G401 (cell line): ENCODE measurements at regions not wholly inside any gene's neighbourhood (a gene's known extent, or its start where the extent isn't known, plus 50 kb on each side); places are given as distances from the start of the nearest gene placed in this dataset.

Experiments
- DNase-seq: peaks from one replicate; pipeline ENCODE4 v3.0.0-alpha.2; 2015; ENCODE audit warnings: low spot score
- in situ Hi-C: cut with HindIII; loops from 2 replicates; pipeline ENCODE4 v1.10.0; 2016; ENCODE audit warnings: low sequenced_read_pairs, mixed read lengths

DNA sequence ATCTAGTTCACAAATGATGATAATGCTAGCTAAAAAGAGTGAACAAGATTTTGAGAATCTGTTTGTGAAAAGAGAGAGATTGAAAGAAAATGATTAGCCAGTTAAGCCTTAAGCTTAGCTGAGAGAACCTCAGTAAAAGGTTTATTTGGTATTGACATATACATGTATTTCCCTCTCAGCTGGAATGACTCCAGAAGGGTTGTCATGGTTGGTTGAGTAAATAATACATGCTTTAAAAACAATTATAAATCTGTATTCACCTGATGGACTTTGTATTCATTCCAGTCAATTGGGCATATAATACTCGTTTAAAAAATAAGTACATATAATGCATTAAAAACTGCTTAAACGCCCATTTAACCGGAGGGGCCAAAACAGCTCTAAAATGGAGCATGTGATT is 181.4 kb downstream of the GRB14 start:
- no peak for DNase-seq

GRCh38 chr2:164439235-164439634 is 182.0 kb downstream of the GRB14 start:
- DNase-seq, result no peak
- in situ Hi-C loops, result no loop called here

More for the DNA sequence above, 181.4 kb downstream of the GRB14 start:
- in situ Hi-C loops, result no loop called here

GRCh38 chr2:164438490-164439205 is 182.6 kb downstream of the GRB14 start:
- in situ Hi-C loops, result no loop called here
- DNase-seq, result no peak

DNA sequence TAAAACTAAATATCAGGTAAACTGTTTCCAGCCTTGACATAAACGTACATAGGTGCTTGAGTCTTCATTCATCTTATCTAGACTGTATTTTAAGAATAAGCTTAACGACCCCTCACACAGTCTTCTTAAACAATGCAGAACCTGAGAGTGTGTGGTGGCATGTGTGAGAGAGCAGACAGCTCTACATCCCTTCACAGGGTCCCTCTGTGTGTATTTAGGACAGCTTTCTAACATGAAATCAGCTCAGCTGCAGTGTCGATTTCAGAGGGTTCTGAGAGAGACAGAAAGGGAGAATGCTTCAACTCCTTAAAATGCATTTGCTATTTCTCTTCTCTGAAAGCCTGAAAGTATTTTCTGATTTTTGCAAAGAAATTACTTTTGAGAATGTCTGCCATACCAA is 185.2 kb downstream of the GRB14 start:
- in situ Hi-C loops, result no loop called here

DNA sequence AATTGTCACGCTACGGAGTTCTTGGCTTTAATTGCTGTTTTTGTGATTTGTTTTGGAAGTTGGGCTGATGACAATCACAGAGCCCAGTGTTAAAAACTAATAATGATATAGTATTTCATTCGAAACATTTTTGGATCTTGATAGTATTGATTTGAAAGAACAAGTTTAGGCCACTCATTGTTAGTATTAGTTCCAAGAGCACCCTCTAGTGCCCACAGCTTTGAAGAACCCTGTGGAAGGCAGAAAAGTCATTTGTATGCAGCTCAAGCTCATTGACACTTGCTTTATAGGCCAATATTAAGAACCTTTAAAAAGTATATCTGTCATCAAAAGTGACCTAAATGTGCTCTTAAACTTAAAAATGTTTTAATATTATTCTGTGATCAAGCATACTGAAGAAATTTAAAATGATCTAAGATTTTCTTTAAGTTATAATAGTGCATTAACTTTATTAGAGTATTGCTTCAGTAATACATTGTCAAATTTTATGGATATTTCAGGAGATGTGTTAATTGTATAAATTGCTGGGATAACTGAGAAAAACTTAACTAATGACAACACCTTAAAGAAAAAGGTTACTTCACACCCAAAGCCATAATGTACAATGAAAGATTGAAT is 191.0 kb downstream of the GRB14 start:
- in situ Hi-C loops, result no loop called here
- peak; percentile 36 for DNase-seq

More for the DNA sequence above, 185.2 kb downstream of the GRB14 start:
- peak; percentile 5 for DNase-seq

DNA sequence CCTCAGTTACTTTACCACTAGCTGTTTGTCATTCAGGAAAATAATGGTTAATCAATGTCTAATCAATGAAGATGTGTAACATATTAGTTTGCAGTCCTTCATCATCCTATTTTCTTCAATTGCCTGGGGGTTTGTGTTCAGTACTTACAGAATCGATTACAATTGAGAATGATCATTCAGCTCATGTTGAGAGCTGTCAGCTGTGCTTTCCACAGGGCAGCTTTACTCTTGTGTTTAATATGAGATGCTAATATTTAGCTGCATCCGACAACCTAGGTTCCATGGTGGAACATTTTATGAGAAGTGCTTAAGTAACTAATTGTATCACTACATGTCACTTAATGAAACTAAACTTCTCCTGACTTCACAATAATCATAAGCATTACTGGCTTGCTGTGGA is 191.9 kb downstream of the GRB14 start:
- DNase-seq, result no peak
- in situ Hi-C loops, result no loop called here

GRCh38 chr2:164427111-164427510 is 194.2 kb downstream of the GRB14 start:
- DNase-seq, result no peak
- in situ Hi-C loops, result no loop called here

DNA sequence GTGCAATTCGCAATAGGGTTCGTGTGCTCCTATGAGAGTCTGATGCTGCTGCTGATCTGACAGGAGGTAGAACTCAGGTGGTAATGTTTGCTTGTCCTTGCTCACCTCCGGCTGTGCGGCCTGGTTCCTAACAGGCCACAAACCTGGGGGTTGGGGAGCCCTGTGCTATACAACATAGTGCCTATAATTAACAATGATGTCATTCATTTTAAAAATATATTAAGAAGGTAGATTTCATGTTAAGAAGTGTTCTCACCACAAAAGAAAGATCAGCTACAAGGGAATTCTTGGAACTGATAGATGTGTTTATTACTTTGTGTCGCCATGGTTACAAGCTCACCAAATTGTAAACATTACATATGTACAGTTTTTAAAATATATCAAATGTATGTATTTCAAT is 200.5 kb downstream of the GRB14 start:
- in situ Hi-C loops, result no loop called here
- no peak for DNase-seq

- in situ Hi-C loops, result no loop called here
- DNase-seq, result no peak
These were observed 208.5 kb downstream of the GRB14 start for GRCh38 chr2:164412831-164413230.

GRCh38 chr2:164389411-164389810 is 231.9 kb downstream of the GRB14 start:
- in situ Hi-C loops, result no loop called here
- no peak for DNase-seq

DNA sequence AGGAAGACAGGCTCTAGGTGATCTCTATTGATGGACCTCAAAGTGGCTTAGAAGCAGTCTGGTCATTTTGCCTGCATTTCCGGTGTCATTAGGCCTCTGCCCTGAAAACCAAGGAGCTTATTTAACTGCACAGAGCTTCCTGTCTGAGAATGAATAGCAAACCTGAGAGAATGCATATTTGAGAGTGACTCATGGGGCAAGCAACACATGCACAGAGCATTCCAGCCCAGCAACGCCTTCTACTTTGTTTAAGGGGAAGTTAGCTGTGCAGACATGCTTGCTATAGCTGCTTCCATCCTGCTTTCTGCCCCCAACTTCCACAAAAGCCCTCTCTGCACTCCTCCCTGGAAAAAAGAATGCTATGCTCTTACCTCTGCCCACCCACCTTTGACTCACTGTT is 232.8 kb downstream of the GRB14 start:
- no peak for DNase-seq
- in situ Hi-C loops, result no loop called here

- in situ Hi-C loops, result no loop called here
- no peak for DNase-seq
These were observed 235.1 kb downstream of the GRB14 start for GRCh38 chr2:164386231-164386630.

GRCh38 chr2:164384434-164384833 is 236.8 kb downstream of the GRB14 start:
- DNase-seq, result no peak
- in situ Hi-C loops, result no loop called here

GRCh38 chr2:164371916-164372315 is 249.4 kb downstream of the GRB14 start:
- no peak for DNase-seq
- in situ Hi-C loops, result no loop called here

- no peak for DNase-seq
- in situ Hi-C loops, result no loop called here
These were observed 251.9 kb downstream of the GRB14 start for GRCh38 chr2:164369366-164369765.

- no peak for DNase-seq
- in situ Hi-C loops, result no loop called here
These were observed 252.4 kb downstream of the GRB14 start for GRCh38 chr2:164368896-164369295.

DNA sequence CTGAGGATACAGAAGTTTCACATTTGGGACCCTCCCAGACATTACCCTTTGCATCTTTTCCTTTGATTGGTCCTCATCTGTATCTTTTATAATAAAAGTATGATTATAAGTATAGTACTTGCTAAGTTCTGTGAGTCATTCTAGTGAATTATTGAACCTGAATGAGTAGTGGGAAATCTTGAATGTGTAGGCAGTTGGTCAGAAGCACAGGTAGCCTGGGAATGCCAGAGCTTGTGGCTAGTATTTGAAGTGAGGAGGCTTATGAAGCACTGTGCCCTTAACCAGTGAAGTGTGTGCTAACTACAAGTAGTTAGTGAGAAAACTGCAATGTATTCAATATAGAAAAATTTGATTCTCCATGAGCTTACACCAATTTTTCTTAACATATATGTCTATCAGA is 257.6 kb downstream of the GRB14 start:
- DNase-seq, result no peak
- in situ Hi-C loops, result no loop called here

DNA sequence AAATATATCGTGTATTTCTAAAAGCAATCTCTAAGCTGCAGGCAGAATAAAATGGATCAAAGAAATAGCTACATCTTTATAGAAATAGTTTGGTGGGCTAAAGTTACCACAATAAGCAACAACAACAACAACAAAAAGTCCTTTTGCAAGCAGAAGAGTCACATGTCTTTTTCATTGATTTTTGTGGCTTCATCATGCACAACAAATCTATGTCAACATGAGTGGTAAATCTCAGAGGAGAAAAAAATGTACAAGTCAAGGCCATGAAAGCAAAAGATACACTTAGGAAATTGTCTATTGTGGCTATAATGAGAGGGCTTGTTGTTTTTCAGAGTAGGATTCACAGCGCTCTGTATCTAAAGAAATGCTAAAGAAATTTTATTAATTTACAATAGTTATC is 269.7 kb downstream of the GRB14 start:
- in situ Hi-C loops, result no loop called here

GRCh38 chr2:164335947-164336346 is 285.3 kb downstream of the GRB14 start:
- no peak for DNase-seq
- in situ Hi-C loops, result no loop called here

More for the DNA sequence above, 269.7 kb downstream of the GRB14 start:
- DNase-seq, result no peak

DNA sequence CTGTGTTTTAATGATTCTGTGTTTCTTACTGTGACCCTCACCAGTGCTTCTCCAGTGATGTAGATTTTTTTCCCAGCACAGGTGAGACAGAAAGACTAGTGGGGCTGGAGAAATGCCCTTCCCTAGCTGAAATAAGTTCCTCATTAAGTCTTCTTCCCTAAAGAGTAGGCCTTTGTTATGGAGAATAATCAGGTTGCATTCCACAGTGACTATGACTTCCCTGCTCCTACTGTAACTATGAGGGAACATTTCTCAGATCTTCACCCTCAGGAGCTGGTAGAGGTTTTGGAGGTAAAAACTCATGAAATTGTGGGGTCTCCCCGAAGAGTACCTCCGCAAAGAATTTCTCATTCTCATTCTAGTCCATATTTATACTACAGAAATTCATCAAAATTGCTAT is 286.2 kb downstream of the GRB14 start:
- no peak for DNase-seq
- in situ Hi-C loops, result no loop called here

DNA sequence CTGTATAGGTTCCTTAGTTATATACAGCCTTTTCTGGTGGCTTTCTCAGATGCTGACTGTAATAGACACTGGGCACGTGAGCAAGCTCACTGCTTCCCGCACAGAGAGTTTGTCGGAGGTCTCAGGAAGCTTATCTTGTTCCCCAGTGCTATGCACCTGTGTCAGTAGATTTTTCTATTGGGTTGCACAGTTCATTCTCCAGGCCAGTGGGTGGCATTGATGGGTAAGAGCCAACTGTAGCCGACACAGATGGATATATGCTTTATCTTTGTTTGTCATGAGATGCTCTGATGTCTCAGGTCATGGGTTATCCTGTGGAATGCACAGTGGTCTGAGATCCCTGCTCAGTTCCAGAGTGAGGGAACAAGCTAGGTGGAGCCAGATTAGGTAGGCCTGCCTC is 293.0 kb downstream of the GRB14 start:
- in situ Hi-C loops, result no loop called here
- DNase-seq, result no peak
